Spleen (tissue), 11 donors: ENCODE measurements at regions not wholly inside any gene's neighbourhood (a gene's known extent, or its start where the extent isn't known, plus 50 kb on each side); places are given as distances from the start of the nearest gene placed in this dataset.
"Not testable (repeated sequence)": the region's sequence is repeated elsewhere in the genome, so short reads cannot be mapped to it uniquely, and the experiment has no call there.

Source experiments
- DNase-seq: peaks from one replicate; pipeline ENCODE4 v3.0.0-alpha.2; 2020
- H3K27ac ChIP-seq, 8 donors: fragments of 200-600 bp; sonication (generic) in 7 of 8; 1 replicate in 4 of 8; 2 replicates in 4 of 8; pipeline versions ENCODE4 v1.5.0 to v1.8.0; 2016 to 2021; ENCODE audit warnings: inconsistent platforms in 4 of 8, mild to moderate bottlenecking in 4 of 8, moderate library complexity in 1 of 8
- H3K27me3 ChIP-seq, 7 donors: fragments of 200-600 bp; sonication (generic) in 6 of 7; replicated peaks in 1 of 7; 1 replicate in 4 of 7; 2 replicates in 3 of 7; pipeline versions ENCODE4 v1.5.0 to v1.8.0; 2016 to 2021; ENCODE audit warnings: inconsistent platforms in 3 of 7, mild to moderate bottlenecking in 1 of 7
- H3K36me3 ChIP-seq, 6 donors: fragments of 200-600 bp; sonication (generic) in 5 of 6; 1 replicate in 4 of 6; 2 replicates in 2 of 6; pipeline versions ENCODE4 v1.5.0 to v1.8.0; 2016 to 2021; ENCODE audit warnings: inconsistent platforms in 2 of 6
- H3K4me1 ChIP-seq, 6 donors: fragments of 200-600 bp; sonication (generic) in 5 of 6; 1 replicate in 3 of 6; 2 replicates in 3 of 6; pipeline versions ENCODE4 v1.5.0 to v1.8.0; 2016 to 2021; ENCODE audit warnings: inconsistent platforms in 3 of 6
- H3K4me3 ChIP-seq, 8 donors: fragments of 200-600 bp; sonication (generic) in 7 of 8; 1 replicate in 4 of 8; 2 replicates in 4 of 8; pipeline versions ENCODE4 v1.5.0 to v1.8.0; 2016 to 2021; ENCODE audit warnings: inconsistent platforms in 4 of 8, mild to moderate bottlenecking in 4 of 8, moderate library complexity in 2 of 8
- H3K9me3 ChIP-seq, 8 donors: fragments of 200-600 bp; sonication (generic) in 7 of 8; 1 replicate in 4 of 8; 2 replicates in 4 of 8; pipeline versions ENCODE4 v1.5.0 to v1.8.0; 2016 to 2021; ENCODE audit warnings: inconsistent platforms in 4 of 8
- WGBS, 5 donors: extraction: QIAGEN DNeasy Blood & Tissue Kit in 3 of 5; methylation state at CpG; one replicate each; pipeline versions ENCODE4 v1.1.5 to v1.1.7; 2013 to 2018; 5-methylcytosine and 5-hydroxymethylcytosine counted together
- intact Hi-C: fragments of 100-400 bp; cut with DNase I; formaldehyde crosslinking; loops from one replicate; pipeline ENCODE4 v1.15.0; 2023; ENCODE audit warnings: low total_unique reads
- donor health status: healthy with polysubstance abuse.
- donor health status: DM: no; HTN: no; CAD: no; lungs with moderate emphysema.
- donor health status: DM: no; HTN: no; CAD: no.
- donor health status: Bipolar disorder and iron deficiency.
- donor health status: healthy.
- donor health status: DM: no; HTN: no; CAD: no.
- donor health status: DM: yes; HTN: yes; CAD: no.

GRCh38 chr14:19511055-19511454 is 76.9 kb upstream of the POTEG start:
- H3K36me3 ChIP-seq, H3K9me3 ChIP-seq, intact Hi-C loops, H3K4me1 ChIP-seq, H3K27ac ChIP-seq, H3K27me3 ChIP-seq, H3K4me3 ChIP-seq: not testable (repeated sequence)
- DNase-seq: peak; percentile 59
- WGBS, 5 donors: 29 to 81% (median 77%) methylated on average over 1 to 7 of the region's 11 CpGs; no CpG with 5 or more reads in 1 of the 5 donors

- 71 to 94% (median 83%) methylated on average over 2 of the region's 2 CpGs; no CpG with 5 or more reads in 1 of the 5 donors for WGBS, 5 donors
- DNase-seq, H3K4me1 ChIP-seq, H3K27me3 ChIP-seq, H3K36me3 ChIP-seq, H3K27ac ChIP-seq, H3K4me3 ChIP-seq, intact Hi-C loops, H3K9me3 ChIP-seq: not testable (repeated sequence)
These were observed 55.3 kb upstream of the POTEG start for GRCh38 chr14:19489475-19489874.

GRCh38 chr14:19488457-19488856 is 54.3 kb upstream of the POTEG start:
- DNase-seq: peak; percentile 78
- H3K36me3 ChIP-seq, H3K27ac ChIP-seq, H3K4me1 ChIP-seq, H3K4me3 ChIP-seq, H3K27me3 ChIP-seq, H3K9me3 ChIP-seq, intact Hi-C loops: not testable (repeated sequence)
- 80 to 93% (median 86%) methylated on average over 1 to 2 of the region's 3 CpGs; no CpG with 5 or more reads in 1 of the 5 donors for WGBS, 5 donors

DNA sequence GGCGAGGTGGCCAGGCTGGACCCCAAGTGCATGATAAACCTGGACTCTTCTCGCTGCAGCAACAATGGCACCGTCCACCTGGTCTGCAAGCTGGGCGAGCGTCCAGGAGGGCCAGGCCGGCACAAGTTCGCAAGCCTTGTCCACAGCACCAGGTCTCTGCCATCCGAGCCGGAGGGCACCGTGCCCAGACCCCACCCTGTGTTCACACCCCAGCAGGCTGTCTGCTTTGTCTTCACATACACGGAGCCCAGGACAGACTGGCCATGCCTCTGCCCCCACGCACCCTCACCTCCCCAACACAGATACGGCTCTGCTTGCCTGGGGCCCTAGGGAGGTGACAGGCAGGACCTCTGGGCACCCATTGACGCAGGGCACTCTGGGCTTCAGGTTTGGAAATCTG is 53.5 kb upstream of the POTEG start:
- H3K36me3 ChIP-seq, H3K27me3 ChIP-seq, DNase-seq, H3K4me3 ChIP-seq, H3K9me3 ChIP-seq, H3K27ac ChIP-seq, intact Hi-C loops, H3K4me1 ChIP-seq: not testable (repeated sequence)
- no CpG with 5 or more reads among the region's 14 CpGs for WGBS, 5 donors

DNA sequence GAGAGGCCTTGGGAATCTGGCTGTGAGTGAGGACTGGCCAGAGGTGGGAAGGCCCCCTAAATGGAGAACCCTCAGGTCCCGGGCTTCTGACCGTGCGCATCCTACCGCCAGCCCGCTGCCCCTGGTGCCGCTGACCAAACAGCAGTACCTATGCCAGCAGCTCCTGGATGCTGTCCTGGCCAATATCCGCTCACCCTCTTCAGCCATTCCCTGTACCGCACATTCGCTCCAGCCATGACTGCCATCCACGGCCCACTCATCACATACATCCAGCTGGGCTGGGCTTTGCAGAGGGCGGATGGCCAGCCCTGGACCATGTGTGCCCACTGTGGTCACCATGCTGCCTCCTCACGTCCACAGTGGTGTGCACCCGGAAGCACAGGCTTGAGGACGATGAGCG is 53.1 kb upstream of the POTEG start:
- H3K4me1 ChIP-seq, H3K9me3 ChIP-seq, intact Hi-C loops, H3K36me3 ChIP-seq, H3K27me3 ChIP-seq, H3K4me3 ChIP-seq, H3K27ac ChIP-seq: not testable (repeated sequence)
- 94 to 97% (median 95%) methylated on average over 5 to 11 of the region's 15 CpGs for WGBS, 5 donors
- DNase-seq: peak; percentile 74

- H3K9me3 ChIP-seq, H3K4me1 ChIP-seq, H3K4me3 ChIP-seq, intact Hi-C loops, H3K27me3 ChIP-seq, H3K36me3 ChIP-seq, H3K27ac ChIP-seq: not testable (repeated sequence)
- WGBS, 5 donors: 78 to 96% (median 84%) methylated on average over 3 to 4 of the region's 9 CpGs
- DNase-seq: peak; percentile 79
These were observed 51.2 kb upstream of the POTEG start for GRCh38 chr14:19485346-19485745.
